ENCODE measurements at regions not wholly inside any gene's neighbourhood (a gene's known extent, or its start where the extent isn't known, plus 50 kb on each side); places are given as distances from the start of the nearest gene placed in this dataset.

DNA sequence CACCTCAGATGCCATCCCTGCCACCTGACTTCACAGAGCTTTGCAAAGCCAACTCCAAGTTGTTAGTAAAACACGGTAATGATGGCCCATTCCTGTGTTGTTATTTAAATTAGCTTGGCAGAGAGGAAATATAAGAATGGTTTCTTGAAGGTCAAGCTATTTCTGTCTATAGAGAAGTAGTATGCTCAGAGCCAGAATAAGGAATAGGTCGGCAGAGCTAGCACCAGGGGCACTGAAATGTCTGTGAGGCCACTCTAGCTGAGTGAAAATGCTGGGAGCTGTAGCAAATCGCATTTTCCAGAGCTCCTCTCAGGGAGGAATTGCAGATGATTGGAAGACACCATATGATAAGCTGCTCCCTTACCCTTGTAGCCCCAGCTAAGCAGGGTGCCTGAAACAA is 615.4 kb upstream of the NR3C2 start:
- TF ChIP-seq YY1 (IDR thresholded peaks at IDR 0.05; ENCODE audit: insufficient read depth, insufficient read length) (no peak), SUZ12 (IDR thresholded peaks at IDR 0.05; ENCODE audit: extremely low read depth, insufficient read depth, insufficient read length) (no peak), ZNF274 (IDR thresholded peaks at IDR 0.05; ENCODE audit: low read depth, low read length) (no peak)

Data from NT2/D1 (cell line).